COLO668 (cell line): ENCODE measurements at regions not wholly inside any gene's neighbourhood (a gene's known extent, or its start where the extent isn't known, plus 50 kb on each side); places are given as distances from the start of the nearest gene placed in this dataset.
A peak's percentile ranks its signal among the peaks of the same experiment; 100 is the strongest.

Experiments used
- DNase-seq: peaks from one replicate; lab custom pipeline; 2025; ENCODE audit not compliant: unreplicated experiment; lab: John Stamatoyannopoulos, UW

GRCh38 chr2:8531481-8531880 is 150.4 kb upstream of the ID2 start:
- DNase-seq, result no peak

GRCh38 chr2:8532438-8532837 is 149.4 kb upstream of the ID2 start:
- DNase-seq, result no peak

GRCh38 chr2:8533923-8534322 is 147.9 kb upstream of the ID2 start:
- no peak for DNase-seq

- DNase-seq, result no peak
Measured at GRCh38 chr2:8534386-8534728, 147.5 kb upstream of the ID2 start.

GRCh38 chr2:8534729-8535468 is 147.0 kb upstream of the ID2 start:
- DNase-seq, result no peak

GRCh38 chr2:8535469-8535795 is 146.4 kb upstream of the ID2 start:
- no peak for DNase-seq

DNA sequence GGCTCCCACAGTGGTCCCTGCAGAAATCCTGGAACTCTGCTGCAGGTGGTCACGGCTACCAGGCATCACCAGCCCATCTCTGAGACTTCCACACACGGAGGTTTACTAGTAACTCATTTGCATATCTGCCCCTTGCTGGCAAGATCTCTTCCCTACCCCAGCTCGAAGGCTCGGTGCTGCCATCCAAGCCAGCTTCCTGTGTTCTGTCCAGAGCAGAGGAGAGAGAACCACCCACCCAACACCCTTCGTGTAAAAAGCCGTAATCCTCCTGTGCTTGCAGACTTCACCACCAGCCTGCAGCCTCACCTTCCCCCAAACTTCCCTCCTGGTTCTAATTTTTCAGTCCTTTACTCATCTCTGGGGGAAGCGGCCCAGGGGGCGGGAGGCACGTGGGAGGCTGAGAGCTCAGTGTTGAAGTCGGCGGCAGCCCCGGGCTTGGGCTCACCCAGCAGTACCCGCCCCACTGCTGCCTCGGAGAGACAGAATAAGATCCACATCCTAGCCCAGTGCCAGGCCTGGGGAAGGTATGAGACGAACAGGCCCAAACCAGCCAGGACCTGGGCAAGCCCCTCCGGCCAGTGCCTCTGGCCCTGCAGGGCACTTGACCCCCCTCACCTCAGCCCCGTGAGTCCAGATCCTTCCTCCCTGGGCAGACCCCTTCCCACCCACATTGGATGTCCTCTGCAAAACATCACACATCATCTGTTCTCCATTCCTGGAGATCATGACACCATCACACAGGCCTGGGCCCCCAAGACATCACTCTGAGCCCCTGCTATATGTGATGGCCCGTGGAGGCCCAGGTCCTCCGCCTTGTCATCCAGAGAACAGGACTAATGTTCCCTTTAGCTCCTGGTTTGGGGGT is 145.8 kb upstream of the ID2 start:
- DNase-seq, result no peak

- DNase-seq, result no peak
Measured at GRCh38 chr2:8536686-8537561, 144.9 kb upstream of the ID2 start.

- DNase-seq, result no peak
Measured at GRCh38 chr2:8537562-8538155, 144.2 kb upstream of the ID2 start.

- DNase-seq, result no peak
Measured at GRCh38 chr2:8538531-8538930, 143.3 kb upstream of the ID2 start.

- DNase-seq, result no peak
Measured at GRCh38 chr2:8538931-8539621, 142.8 kb upstream of the ID2 start.

GRCh38 chr2:8539743-8540551 is 141.9 kb upstream of the ID2 start:
- no peak for DNase-seq

DNA sequence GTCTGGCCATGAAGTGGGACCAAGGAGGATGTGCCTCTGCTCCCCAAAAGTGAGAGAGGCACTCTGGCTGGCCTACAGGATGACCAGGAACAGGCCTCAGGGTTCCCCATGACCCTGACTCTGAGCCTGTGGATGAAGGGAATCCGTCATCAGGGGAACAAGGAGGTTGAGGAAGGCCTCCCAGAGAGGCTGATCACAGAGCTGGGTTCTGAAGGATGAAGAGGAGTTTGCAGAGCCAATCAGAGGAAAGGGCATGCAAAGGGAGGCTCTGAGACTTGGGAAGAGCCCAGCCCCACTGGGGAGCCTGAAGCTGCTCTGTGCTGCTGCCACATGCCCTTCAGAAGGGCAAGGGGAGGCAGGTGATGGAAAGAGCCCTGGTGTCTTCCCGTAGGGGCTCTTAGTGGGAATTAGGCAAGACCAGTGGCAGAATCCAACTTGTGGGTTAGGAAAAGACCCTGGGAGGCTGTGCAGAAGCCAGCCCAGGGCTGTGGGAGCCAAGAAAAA is 141.3 kb upstream of the ID2 start:
- DNase-seq, result no peak

DNA sequence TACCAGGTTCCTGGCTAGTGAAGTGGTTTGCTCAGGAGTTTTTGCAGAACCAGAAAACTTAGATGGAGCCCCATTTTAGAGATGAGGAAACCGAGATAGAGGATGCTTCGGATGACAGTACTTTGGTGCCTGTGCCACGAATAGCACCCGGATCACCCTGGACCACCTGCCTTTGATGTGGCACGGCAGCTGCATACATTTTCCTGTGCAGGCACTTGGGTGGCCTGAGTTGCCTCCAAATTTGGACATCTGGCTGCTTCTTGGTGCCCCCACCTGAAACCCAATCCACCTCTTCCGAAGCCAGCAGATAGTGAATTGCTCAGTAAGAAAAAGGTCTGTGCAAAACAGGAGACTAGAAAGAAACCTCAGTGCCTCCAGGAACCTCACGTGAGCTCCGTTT is 140.6 kb upstream of the ID2 start:
- DNase-seq, result no peak

GRCh38 chr2:8541636-8542035 is 140.2 kb upstream of the ID2 start:
- no peak for DNase-seq

GRCh38 chr2:8542381-8543059 is 139.3 kb upstream of the ID2 start:
- DNase-seq, result no peak

DNA sequence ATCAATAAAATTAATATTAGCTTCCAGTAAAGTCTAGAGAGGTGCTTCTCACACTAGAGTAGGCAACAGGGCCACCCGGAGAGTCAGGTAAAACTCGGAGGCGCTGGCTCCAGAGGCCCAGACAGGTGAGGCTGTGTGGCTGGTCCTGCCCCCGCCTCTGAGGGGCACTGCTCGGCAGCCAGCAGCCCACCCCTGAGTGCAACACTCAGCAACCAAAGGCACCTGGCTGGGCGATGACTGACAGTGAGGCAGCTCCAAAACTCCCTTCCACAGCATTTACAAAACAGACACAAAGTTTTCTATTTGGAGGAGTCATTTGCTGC is 138.8 kb upstream of the ID2 start:
- DNase-seq, result no peak

- DNase-seq, result peak; percentile 74
Measured at GRCh38 chr2:8543383-8544170, 138.3 kb upstream of the ID2 start.
